Spleen (tissue), 11 donors: ENCODE measurements at regions not wholly inside any gene's neighbourhood (a gene's known extent, or its start where the extent isn't known, plus 50 kb on each side); places are given as distances from the start of the nearest gene placed in this dataset.

ENCODE experiments used
- DNase-seq: peaks from one replicate; pipeline ENCODE4 v3.0.0-alpha.2; 2020
- H3K27ac ChIP-seq, 8 donors: fragments of 200-600 bp; sonication (generic) in 7 of 8; 1 replicate in 4 of 8; 2 replicates in 4 of 8; pipeline versions ENCODE4 v1.5.0 to v1.8.0; 2016 to 2021; ENCODE audit warnings: inconsistent platforms in 4 of 8, mild to moderate bottlenecking in 4 of 8, moderate library complexity in 1 of 8
- H3K27me3 ChIP-seq, 7 donors: fragments of 200-600 bp; sonication (generic) in 6 of 7; replicated peaks in 1 of 7; 1 replicate in 4 of 7; 2 replicates in 3 of 7; pipeline versions ENCODE4 v1.5.0 to v1.8.0; 2016 to 2021; ENCODE audit warnings: inconsistent platforms in 3 of 7, mild to moderate bottlenecking in 1 of 7
- H3K36me3 ChIP-seq, 6 donors: fragments of 200-600 bp; sonication (generic) in 5 of 6; 1 replicate in 4 of 6; 2 replicates in 2 of 6; pipeline versions ENCODE4 v1.5.0 to v1.8.0; 2016 to 2021; ENCODE audit warnings: inconsistent platforms in 2 of 6
- H3K4me1 ChIP-seq, 6 donors: fragments of 200-600 bp; sonication (generic) in 5 of 6; 1 replicate in 3 of 6; 2 replicates in 3 of 6; pipeline versions ENCODE4 v1.5.0 to v1.8.0; 2016 to 2021; ENCODE audit warnings: inconsistent platforms in 3 of 6
- H3K4me3 ChIP-seq, 8 donors: fragments of 200-600 bp; sonication (generic) in 7 of 8; 1 replicate in 4 of 8; 2 replicates in 4 of 8; pipeline versions ENCODE4 v1.5.0 to v1.8.0; 2016 to 2021; ENCODE audit warnings: inconsistent platforms in 4 of 8, mild to moderate bottlenecking in 4 of 8, moderate library complexity in 2 of 8
- H3K9me3 ChIP-seq, 8 donors: fragments of 200-600 bp; sonication (generic) in 7 of 8; 1 replicate in 4 of 8; 2 replicates in 4 of 8; pipeline versions ENCODE4 v1.5.0 to v1.8.0; 2016 to 2021; ENCODE audit warnings: inconsistent platforms in 4 of 8
- CTCF ChIP-seq, 11 experiments: fragments of 200-600 bp in 7 of 11; fragments of 450-650 bp in 4 of 11; sonication (generic) in 4 of 11; IDR thresholded peaks in 8 of 11; conservative IDR thresholded peaks in 3 of 11; 1 replicate in 7 of 11; 2 replicates in 4 of 11; pipeline versions ENCODE4 v1.4.0 to v1.8.0; 2016 to 2021; ENCODE audit warnings: antibody characterized with exemption in 11 of 11, inconsistent platforms in 4 of 11, mild to moderate bottlenecking in 1 of 11
- POLR2A ChIP-seq, 3 donors: fragments of 450-650 bp; IDR thresholded peaks; one replicate each; pipeline ENCODE4 v1.5.1; 2017; ENCODE audit warnings: antibody characterized with exemption in 3 of 3, mild to moderate bottlenecking in 1 of 3
- POLR2AphosphoS5 ChIP-seq, 3 donors: sonication (generic); formaldehyde crosslinking; IDR thresholded peaks; one replicate each; pipeline ENCODE4 v1.5.1; 2017; ENCODE audit warnings: antibody characterized with exemption in 3 of 3
- WGBS, 5 donors: extraction: QIAGEN DNeasy Blood & Tissue Kit in 3 of 5; methylation state at CpG; one replicate each; pipeline versions ENCODE4 v1.1.5 to v1.1.7; 2013 to 2018; 5-methylcytosine and 5-hydroxymethylcytosine counted together
- intact Hi-C: fragments of 100-400 bp; cut with DNase I; formaldehyde crosslinking; loops from one replicate; pipeline ENCODE4 v1.15.0; 2023; ENCODE audit warnings: low total_unique reads
- donor health status: healthy with polysubstance abuse.
- donor health status: DM: no; HTN: no; CAD: no; lungs with moderate emphysema.
- donor health status: DM: no; HTN: no; CAD: no.
- donor health status: Bipolar disorder and iron deficiency.
- donor health status: healthy.
- donor health status: DM: no; HTN: no; CAD: no.
- donor health status: DM: yes; HTN: yes; CAD: no.

GRCh38 chr2:61636686-61637085, 98.5 kb upstream of the XPO1 start:
- H3K36me3 ChIP-seq = no peaks in the 10 kb centered on the region
- no peaks in the 10 kb centered on the region for H3K27me3 ChIP-seq
- no peaks in the 10 kb centered on the region for H3K9me3 ChIP-seq
- H3K4me1 ChIP-seq = peaks cover 0 to 4% (median 0%) of the 10 kb centered on the region in 6 donors
- DNase-seq = no peak
- intact Hi-C loops = no loop called here
- no peak overlapping the region for H3K27ac ChIP-seq
- no peak for TF ChIP-seq POLR2A (IDR thresholded peaks at IDR 0.05)
- TF ChIP-seq POLR2AphosphoS5 (IDR thresholded peaks at IDR 0.05) = no peak
- TF ChIP-seq CTCF (IDR thresholded peaks at IDR 0.05 in 8 of 11, conservative IDR thresholded peaks at IDR 0.05 in 3 of 11) = no peak
- no peak overlapping the region for H3K4me3 ChIP-seq
- 70 to 79% (median 72%) methylated on average over 3 of the region's 3 CpGs for whole genome bisulfite sequencing, 5 donors

GRCh38 chr2:61634512-61634911, 96.4 kb upstream of the XPO1 start:
- H3K4me1 ChIP-seq = peaks cover 0 to 4% (median 0%) of the 10 kb centered on the region in 6 donors
- TF ChIP-seq POLR2A (IDR thresholded peaks at IDR 0.05) (no peak), POLR2AphosphoS5 (IDR thresholded peaks at IDR 0.05) (no peak), CTCF (IDR thresholded peaks at IDR 0.05 in 8 of 11, conservative IDR thresholded peaks at IDR 0.05 in 3 of 11) (no peak)
- no peak overlapping the region for H3K4me3 ChIP-seq
- intact Hi-C loops = no loop called here
- H3K36me3 ChIP-seq = no peaks in the 10 kb centered on the region
- H3K9me3 ChIP-seq = no peaks in the 10 kb centered on the region
- H3K27me3 ChIP-seq = no peaks in the 10 kb centered on the region
- H3K27ac ChIP-seq = no peak overlapping the region
- DNase-seq = peak; percentile 3
- WGBS, 5 donors = 87 to 96% (median 89%) methylated on average over 5 of the region's 5 CpGs

- TF ChIP-seq POLR2A (IDR thresholded peaks at IDR 0.05) (no peak), CTCF (IDR thresholded peaks at IDR 0.05 in 8 of 11, conservative IDR thresholded peaks at IDR 0.05 in 3 of 11) (no peak), POLR2AphosphoS5 (IDR thresholded peaks at IDR 0.05) (no peak)
- 81 to 91% (median 84%) methylated on average over 2 of the region's 2 CpGs for WGBS, 5 donors
- Histone ChIP-seq H3K4me1 (peaks cover 0 to 4% (median 0%) of the 10 kb centered on the region in 6 donors), H3K4me3 (no peak overlapping the region), H3K27ac (no peak overlapping the region), H3K9me3 (no peaks in the 10 kb centered on the region), H3K36me3 (no peaks in the 10 kb centered on the region), H3K27me3 (no peaks in the 10 kb centered on the region)
- intact Hi-C loops = no loop called here
- DNase-seq = no peak
Observed at GRCh38 chr2:61633250-61633649, 95.1 kb upstream of the XPO1 start.

GRCh38 chr2:61632276-61633169, 94.4 kb upstream of the XPO1 start:
- H3K27ac ChIP-seq = no peak overlapping the region
- H3K4me3 ChIP-seq = peak overlapping the region in 2 of 8 donors; percentile 24 to 54
- no peak for DNase-seq
- H3K27me3 ChIP-seq = no peaks in the 10 kb centered on the region
- TF ChIP-seq POLR2A (IDR thresholded peaks at IDR 0.05) (no peak), POLR2AphosphoS5 (IDR thresholded peaks at IDR 0.05) (no peak), CTCF (IDR thresholded peaks at IDR 0.05 in 8 of 11, conservative IDR thresholded peaks at IDR 0.05 in 3 of 11) (no peak)
- intact Hi-C loops = no loop called here
- WGBS, 5 donors = 61 to 74% (median 71%) methylated on average over 14 to 17 of the region's 17 CpGs
- H3K36me3 ChIP-seq = no peaks in the 10 kb centered on the region
- no peaks in the 10 kb centered on the region for H3K9me3 ChIP-seq
- H3K4me1 ChIP-seq = peaks cover 0 to 4% (median 0%) of the 10 kb centered on the region in 6 donors
